ENCODE measurements at regions not wholly inside any gene's neighbourhood (a gene's known extent, or its start where the extent isn't known, plus 50 kb on each side); places are given as distances from the start of the nearest gene placed in this dataset.

DNA sequence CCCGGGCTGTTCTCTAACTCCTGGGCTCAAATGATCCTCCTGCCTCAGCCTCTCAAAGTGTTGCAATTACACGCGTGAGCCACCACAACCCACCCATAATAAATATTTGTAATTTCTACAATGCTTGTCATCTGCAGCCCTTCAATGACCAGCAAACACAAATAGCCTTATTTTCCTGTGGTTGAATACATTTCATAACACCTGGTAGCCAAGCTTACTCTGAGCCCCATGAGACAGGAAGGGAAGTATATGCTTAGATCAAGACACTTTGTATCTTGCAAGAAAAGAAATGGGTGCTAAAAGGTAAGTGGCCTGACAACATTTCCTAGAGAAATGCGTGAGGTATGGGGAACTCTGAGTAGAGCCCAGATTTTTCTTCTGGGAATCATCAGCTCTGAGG is 56.9 kb upstream of the PDGFRA start:
- no peaks in the 10 kb centered on the region for H4K20me1 ChIP-seq (ENCODE audit: insufficient read depth, low read depth, low read length)
- no peaks in the 10 kb centered on the region for H3K9me3 ChIP-seq (ENCODE audit: low read length)
- H3K4me2 ChIP-seq (ENCODE audit: low read depth, low read length, poor library complexity, severe bottlenecking): peak overlapping the region; percentile 50
- peak; percentile 72 for DNase-seq
- no peaks in the 10 kb centered on the region for H3K9me2 ChIP-seq (replicated peaks; ENCODE audit: insufficient read depth, low read length)
- H3K36me3 ChIP-seq (ENCODE audit: insufficient read depth, low read length): no peaks in the 10 kb centered on the region
- H3K79me2 ChIP-seq (ENCODE audit: low read length): no peaks in the 10 kb centered on the region
- no peaks in the 10 kb centered on the region for H3K27me3 ChIP-seq (ENCODE audit: low read length)
- no peak overlapping the region for H2AFZ ChIP-seq (ENCODE audit: low read length)
- peaks cover 19% of the 10 kb centered on the region for H3K4me1 ChIP-seq (ENCODE audit: low read length)
- no peak overlapping the region for H3K9ac ChIP-seq (ENCODE audit: low read length)
- H3K4me3 ChIP-seq (ENCODE audit: low read length): peak overlapping the region; percentile 16; the same call in 1 of the 2 replicates
- no peak overlapping the region for H3K27ac ChIP-seq (ENCODE audit: low read length)

DNA sequence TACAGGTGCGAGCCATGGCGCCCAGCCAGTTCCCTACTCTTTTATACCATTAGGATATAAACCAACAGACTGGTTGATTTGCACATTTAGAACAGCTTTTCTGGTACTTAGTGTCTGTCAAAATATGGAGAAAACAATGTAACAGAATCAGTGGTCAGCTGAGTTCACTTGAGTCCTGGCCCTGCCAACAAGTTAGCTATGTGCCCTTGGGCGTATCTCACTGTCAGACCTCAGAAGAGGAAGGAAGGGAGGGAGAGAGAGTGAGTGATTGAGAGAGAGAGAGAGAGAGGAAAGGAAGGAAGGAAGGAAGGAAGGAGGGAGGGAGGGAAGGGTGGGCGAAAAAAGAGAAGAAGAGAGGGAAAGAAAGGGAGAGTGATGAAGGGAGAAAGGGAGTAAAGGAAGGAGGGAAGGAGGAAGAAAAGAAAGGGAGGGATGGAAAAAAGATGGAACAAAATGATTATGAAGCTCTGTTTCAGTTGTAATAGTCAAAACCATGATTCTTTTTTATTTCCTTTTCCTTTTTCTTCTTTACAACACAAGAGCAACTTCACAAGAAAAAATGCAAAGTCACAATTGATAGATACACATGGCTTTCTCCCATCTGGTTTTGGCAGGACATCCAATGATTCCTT is 55.7 kb upstream of the PDGFRA start:
- Histone ChIP-seq H3K36me3 (ENCODE audit: insufficient read depth, low read length) (no peaks in the 10 kb centered on the region), H3K9me2 (replicated peaks; ENCODE audit: insufficient read depth, low read length) (no peaks in the 10 kb centered on the region), H3K79me2 (ENCODE audit: low read length) (no peaks in the 10 kb centered on the region), H3K4me3 (ENCODE audit: low read length) (no peak overlapping the region), H4K20me1 (ENCODE audit: insufficient read depth, low read depth, low read length) (no peaks in the 10 kb centered on the region), H3K27ac (ENCODE audit: low read length) (no peak overlapping the region), H3K9me3 (ENCODE audit: low read length) (no peaks in the 10 kb centered on the region), H2AFZ (ENCODE audit: low read length) (no peak overlapping the region), H3K27me3 (ENCODE audit: low read length) (no peaks in the 10 kb centered on the region), H3K9ac (ENCODE audit: low read length) (no peak overlapping the region), H3K4me2 (ENCODE audit: low read depth, low read length, poor library complexity, severe bottlenecking) (no peak overlapping the region), H3K4me1 (ENCODE audit: low read length) (peaks cover 19% of the 10 kb centered on the region)
- no peak for DNase-seq

DNA sequence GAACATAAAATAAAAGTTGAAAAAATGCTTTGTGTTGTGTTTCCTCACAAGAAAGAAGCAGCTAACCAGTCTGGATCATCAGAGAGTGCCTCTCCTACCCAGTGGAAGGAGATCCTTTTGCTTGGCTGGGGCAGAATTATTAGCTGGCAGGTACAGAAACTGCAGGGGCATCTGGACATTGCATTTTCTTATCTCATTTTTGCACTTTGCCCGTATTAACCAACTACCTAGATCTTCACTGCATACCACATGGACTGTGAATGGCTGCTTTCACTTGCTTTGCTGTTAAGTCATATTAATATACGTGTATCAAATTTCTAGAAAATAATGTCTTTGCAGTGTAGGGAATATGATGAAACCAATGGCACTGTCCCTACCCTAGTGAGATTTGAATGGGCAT is 52.9 kb upstream of the PDGFRA start:
- Histone ChIP-seq H2AFZ (ENCODE audit: low read length) (no peak overlapping the region), H3K9ac (ENCODE audit: low read length) (no peak overlapping the region), H3K4me3 (ENCODE audit: low read length) (no peak overlapping the region), H3K36me3 (ENCODE audit: insufficient read depth, low read length) (no peaks in the 10 kb centered on the region), H3K27ac (ENCODE audit: low read length) (no peak overlapping the region), H3K27me3 (ENCODE audit: low read length) (no peaks in the 10 kb centered on the region), H4K20me1 (ENCODE audit: insufficient read depth, low read depth, low read length) (no peaks in the 10 kb centered on the region), H3K4me2 (ENCODE audit: low read depth, low read length, poor library complexity, severe bottlenecking) (no peak overlapping the region), H3K4me1 (ENCODE audit: low read length) (peaks cover 19% of the 10 kb centered on the region), H3K9me3 (ENCODE audit: low read length) (no peaks in the 10 kb centered on the region), H3K79me2 (ENCODE audit: low read length) (no peaks in the 10 kb centered on the region), H3K9me2 (replicated peaks; ENCODE audit: insufficient read depth, low read length) (no peaks in the 10 kb centered on the region)
- no peak for DNase-seq

Data from Karpas-422 (cell line).